OCI-M2 (cell line): ENCODE measurements at regions not wholly inside any gene's neighbourhood (a gene's known extent, or its start where the extent isn't known, plus 50 kb on each side); places are given as distances from the start of the nearest gene placed in this dataset.
"Not testable (repeated sequence)": the region's sequence is repeated elsewhere in the genome, so short reads cannot be mapped to it uniquely, and the experiment has no call there.

Experiments used
- DNase-seq: peaks from one replicate; lab custom pipeline; 2025; ENCODE audit not compliant: unreplicated experiment; lab: John Stamatoyannopoulos, UW

- DNase-seq, result no peak
Measured at GRCh38 chr16:58820411-58820810, 86.3 kb upstream of the GOT2 start.

- DNase-seq, result no peak
Measured at GRCh38 chr16:58815181-58815888, 81.2 kb upstream of the GOT2 start.

GRCh38 chr16:58814348-58814801 lies 80.3 kb upstream of the GOT2 start:
- no peak for DNase-seq

GRCh38 chr16:58809213-58809612 lies 75.1 kb upstream of the GOT2 start:
- DNase-seq, result no peak

- no peak for DNase-seq
Measured at GRCh38 chr16:58807276-58807675, 73.2 kb upstream of the GOT2 start.

GRCh38 chr16:58801838-58802237 lies 67.7 kb upstream of the GOT2 start:
- no peak for DNase-seq

GRCh38 chr16:58797137-58797801 lies 63.2 kb upstream of the GOT2 start:
- no peak for DNase-seq

- DNase-seq, result no peak
Measured at GRCh38 chr16:58793366-58793765, 59.2 kb upstream of the GOT2 start.

- DNase-seq, result no peak
Measured at GRCh38 chr16:58792188-58792587, 58.1 kb upstream of the GOT2 start.

GRCh38 chr16:58790816-58791557 lies 56.9 kb upstream of the GOT2 start:
- not testable (repeated sequence) for DNase-seq

GRCh38 chr16:58789351-58789750 lies 55.2 kb upstream of the GOT2 start:
- no peak for DNase-seq
